Immature natural killer cell (primary cell): ENCODE measurements at regions not wholly inside any gene's neighbourhood (a gene's known extent, or its start where the extent isn't known, plus 50 kb on each side); places are given as distances from the start of the nearest gene placed in this dataset.
A peak's percentile ranks its signal among the peaks of the same experiment; 100 is the strongest.

Experiments used
- DNase-seq, 3 donors: peaks; one replicate each; pipeline ENCODE4 v3.0.0; 2022; ENCODE audit warnings: mixed read lengths in 1 of 3
- H3K27ac Mint-ChIP-seq, 6 donors: one replicate each; pipeline ENCODE4 v1.8.0; 2020; ENCODE audit warnings: mixed read lengths in 6 of 6, mild to moderate bottlenecking in 5 of 6, inconsistent platforms in 4 of 6, moderate library complexity in 3 of 6
- H3K27me3 Mint-ChIP-seq, 3 donors: one replicate each; pipeline ENCODE4 v1.8.0; 2020 to 2021; ENCODE audit warnings: low read depth in 3 of 3, mild to moderate bottlenecking in 3 of 3, mixed read lengths in 3 of 3, moderate library complexity in 3 of 3, inconsistent platforms in 1 of 3
- H3K36me3 Mint-ChIP-seq, 3 donors: one replicate each; pipeline ENCODE4 v1.8.0; 2020; ENCODE audit warnings: mixed read lengths in 3 of 3, inconsistent platforms in 2 of 3, mild to moderate bottlenecking in 2 of 3
- H3K4me1 Mint-ChIP-seq, 2 donors: one replicate each; pipeline ENCODE4 v1.8.0; 2020; ENCODE audit warnings: inconsistent platforms in 2 of 2, mild to moderate bottlenecking in 2 of 2, mixed read lengths in 2 of 2, moderate library complexity in 1 of 2
- H3K4me3 Mint-ChIP-seq, 5 donors: one replicate each; pipeline ENCODE4 v1.8.0; 2020; ENCODE audit warnings: mild to moderate bottlenecking in 5 of 5, mixed read lengths in 5 of 5, inconsistent platforms in 3 of 5, moderate library complexity in 3 of 5
- H3K9me3 Mint-ChIP-seq, 6 donors: one replicate each; pipeline ENCODE4 v1.8.0; 2020; ENCODE audit warnings: mild to moderate bottlenecking in 6 of 6, mixed read lengths in 6 of 6, inconsistent platforms in 4 of 6, moderate library complexity in 3 of 6

DNA sequence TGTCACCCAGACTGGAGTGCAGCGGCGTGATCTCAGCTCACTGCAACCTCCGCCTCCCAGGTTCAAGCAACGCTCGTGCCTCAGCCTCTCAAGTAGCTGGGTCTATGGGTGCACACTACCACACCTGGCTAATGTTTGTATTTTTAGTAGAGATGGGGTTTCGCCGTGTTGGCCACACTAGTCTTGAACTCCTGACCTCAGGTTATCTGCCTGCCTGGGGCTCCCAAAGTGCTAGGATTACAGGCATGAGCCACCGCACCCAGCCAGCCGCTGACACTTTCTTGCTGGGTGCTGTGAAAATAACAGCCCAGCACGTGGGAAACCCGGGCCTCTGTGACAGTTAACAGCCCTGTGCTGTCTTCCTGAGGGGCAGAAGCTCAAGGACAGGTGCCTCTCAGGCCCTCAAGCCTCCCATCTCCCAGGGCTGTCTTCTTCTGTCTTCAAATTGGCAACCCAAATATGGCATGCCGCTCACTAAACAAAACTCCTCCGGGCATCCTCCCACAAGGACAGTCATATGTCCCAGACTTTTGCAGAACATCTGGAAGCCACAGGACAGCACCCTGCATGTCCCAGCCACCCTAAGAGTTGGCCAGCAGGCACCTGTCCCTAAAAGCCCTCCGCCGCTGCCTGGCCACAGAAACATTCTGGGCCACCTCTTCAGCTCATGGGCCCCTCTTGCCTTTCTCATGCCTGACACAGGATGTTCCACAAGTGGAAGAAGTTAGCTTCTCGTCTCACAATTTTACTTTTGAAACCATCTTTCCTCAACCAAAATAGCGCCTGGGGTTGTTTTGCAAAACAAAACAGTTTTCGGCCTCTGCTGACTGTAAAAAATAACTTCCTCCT is 233.6 kb downstream of the SYK start:
- peaks cover 2 to 11% (median 9%) of the 10 kb centered on the region in 3 donors for H3K27me3 Mint-ChIP-seq
- DNase-seq: peak in 1 of 3 donors; percentile 8

DNA sequence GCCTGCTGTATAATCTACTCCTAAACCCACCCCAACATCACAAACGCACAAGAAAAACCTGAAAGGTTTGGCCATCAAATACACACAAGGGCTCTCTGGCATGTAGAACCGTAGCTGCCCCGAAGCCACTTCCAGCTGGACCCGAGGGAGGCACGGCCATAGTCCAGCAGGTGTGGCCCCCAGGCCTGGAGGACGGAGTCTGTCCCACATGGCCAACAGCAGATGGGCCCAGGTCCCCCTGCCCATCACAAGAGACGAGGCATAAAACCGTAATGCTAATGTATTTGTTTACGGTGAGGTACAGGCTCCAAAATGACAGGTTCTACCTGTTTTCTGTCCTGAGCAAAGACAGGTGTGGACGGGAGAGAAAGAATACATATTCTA is 234.2 kb downstream of the SYK start:
- DNase-seq: no peak
- H3K4me1 Mint-ChIP-seq: peaks cover 47 to 54% of the 10 kb centered on the region in 2 donors
- peak overlapping the region in 3 of 6 donors; percentile 2 to 69 (median 23) for H3K27ac Mint-ChIP-seq
- peaks cover 0 to 2% (median 0%) of the 10 kb centered on the region in 6 donors for H3K9me3 Mint-ChIP-seq
- H3K36me3 Mint-ChIP-seq: no peaks in the 10 kb centered on the region
- peak overlapping the region in 1 of 5 donors; percentile 2 for H3K4me3 Mint-ChIP-seq
- H3K27me3 Mint-ChIP-seq: peaks cover 4 to 11% (median 9%) of the 10 kb centered on the region in 3 donors

More for the DNA sequence above, 233.6 kb downstream of the SYK start:
- Mint-ChIP-seq H3K36me3 (no peaks in the 10 kb centered on the region), H3K9me3 (peaks cover 0 to 2% (median 0%) of the 10 kb centered on the region in 6 donors), H3K27ac (peak overlapping the region in 5 of 6 donors; percentile 2 to 69 (median 23)), H3K4me3 (peak overlapping the region in 1 of 5 donors; percentile 52), H3K4me1 (peaks cover 41 to 47% of the 10 kb centered on the region in 2 donors)

- no peak for DNase-seq
- H3K27me3 Mint-ChIP-seq: peaks cover 6 to 9% (median 9%) of the 10 kb centered on the region in 3 donors
These were observed 234.7 kb downstream of the SYK start for GRCh38 chr9:91036356-91036755.

GRCh38 chr9:91036826-91037510 is 235.3 kb downstream of the SYK start:
- DNase-seq: peak; percentile 46 to 65 (median 57)
- peak overlapping the region in 1 of 6 donors; percentile 23 for H3K27ac Mint-ChIP-seq
- H3K27me3 Mint-ChIP-seq: peaks cover 6 to 9% (median 7%) of the 10 kb centered on the region in 3 donors
- no peaks in the 10 kb centered on the region for H3K36me3 Mint-ChIP-seq
- H3K4me1 Mint-ChIP-seq: peaks cover 48 to 57% of the 10 kb centered on the region in 2 donors
- H3K4me3 Mint-ChIP-seq: peak overlapping the region; percentile 24 to 68 (median 66)
- peaks cover 0 to under 1% (median 0%) of the 10 kb centered on the region in 6 donors for H3K9me3 Mint-ChIP-seq

More at GRCh38 chr9:91036356-91036755, 234.7 kb downstream of the SYK start:
- Mint-ChIP-seq H3K36me3 (no peaks in the 10 kb centered on the region), H3K9me3 (peaks cover 0 to 2% (median 0%) of the 10 kb centered on the region in 6 donors), H3K4me3 (peak overlapping the region in 1 of 5 donors; percentile 24), H3K4me1 (peaks cover 48 to 57% of the 10 kb centered on the region in 2 donors), H3K27ac (peak overlapping the region in 1 of 6 donors; percentile 10)

- Mint-ChIP-seq H3K36me3 (no peaks in the 10 kb centered on the region), H3K4me3 (peak overlapping the region; percentile 22 to 68 (median 66)), H3K4me1 (peaks cover 48 to 57% of the 10 kb centered on the region in 2 donors), H3K27me3 (peaks cover 6 to 9% (median 7%) of the 10 kb centered on the region in 3 donors), H3K9me3 (no peaks in the 10 kb centered on the region), H3K27ac (peak overlapping the region in 3 of 6 donors; percentile 23 to 73 (median 24))
- no peak for DNase-seq
These were observed 236.2 kb downstream of the SYK start for GRCh38 chr9:91037511-91038482.

DNA sequence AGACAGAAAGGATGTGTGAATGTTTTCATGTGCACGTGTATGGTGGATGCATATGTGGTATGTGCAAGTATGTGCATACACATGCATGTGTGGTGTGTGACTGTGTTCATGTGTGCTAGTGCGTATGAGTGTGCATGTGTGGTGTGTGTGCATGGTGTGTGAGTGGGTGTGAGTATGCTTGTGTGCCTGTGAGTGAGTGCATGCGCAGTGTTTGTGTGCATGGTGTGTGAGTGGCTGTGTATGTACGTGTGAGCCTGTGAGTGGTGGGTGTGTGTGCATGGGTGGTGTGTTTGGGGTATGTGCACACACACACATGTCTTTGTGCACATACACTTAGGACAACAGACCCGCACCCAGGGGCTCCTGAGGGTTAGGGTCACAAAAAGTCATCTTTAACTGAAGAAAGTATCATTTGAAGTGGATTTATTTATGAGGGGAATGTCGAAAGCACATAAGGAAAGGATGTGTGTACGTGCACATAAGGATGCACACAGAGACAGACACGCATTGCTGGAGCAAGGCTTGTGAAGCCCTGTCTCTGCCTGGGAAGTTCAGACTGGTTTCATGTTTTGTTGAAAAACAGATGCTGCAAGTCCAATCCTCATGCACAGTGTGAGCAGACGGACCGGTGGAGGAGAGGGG is 237.0 kb downstream of the SYK start:
- H3K27ac Mint-ChIP-seq: no peak overlapping the region
- H3K4me3 Mint-ChIP-seq: no peak overlapping the region
- H3K27me3 Mint-ChIP-seq: peaks cover 6 to 10% (median 7%) of the 10 kb centered on the region in 3 donors
- H3K9me3 Mint-ChIP-seq: no peaks in the 10 kb centered on the region
- peaks cover 48 to 57% of the 10 kb centered on the region in 2 donors for H3K4me1 Mint-ChIP-seq
- no peak for DNase-seq
- no peaks in the 10 kb centered on the region for H3K36me3 Mint-ChIP-seq

DNA sequence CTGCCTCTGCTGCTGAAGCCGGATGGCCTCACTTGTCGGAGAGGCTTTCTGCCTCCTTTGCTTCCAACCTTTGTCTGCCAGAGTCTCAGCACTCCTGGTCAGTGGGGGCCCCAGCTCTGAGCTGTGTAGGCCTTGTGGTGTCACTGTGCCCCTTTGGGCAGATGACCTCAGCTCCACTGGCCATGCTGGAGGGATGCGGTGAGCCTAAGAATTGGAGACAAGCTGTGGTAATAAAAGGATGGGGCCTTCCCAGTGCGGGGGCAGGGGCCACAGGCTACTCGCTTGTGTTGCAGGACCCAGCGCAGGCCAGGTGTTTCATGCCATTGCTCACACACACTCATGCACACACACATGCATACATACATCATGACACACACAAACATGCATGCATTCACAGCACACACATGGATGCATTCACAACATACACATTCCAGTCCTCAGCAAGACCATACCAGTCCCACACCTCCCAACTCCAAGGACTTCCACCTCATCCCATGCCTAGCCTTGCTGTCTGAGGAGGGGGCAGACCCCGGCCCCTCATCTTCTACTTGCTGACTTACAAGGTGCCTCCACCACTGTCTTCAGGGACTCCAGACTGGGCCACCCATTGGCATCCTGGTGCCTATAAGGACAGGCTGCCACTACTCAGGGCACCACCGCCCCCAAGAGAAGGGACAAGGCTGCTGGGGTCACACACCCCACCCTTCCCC is 237.7 kb downstream of the SYK start:
- Mint-ChIP-seq H3K4me3 (peak overlapping the region in 2 of 5 donors; percentile 1 to 60), H3K9me3 (no peaks in the 10 kb centered on the region), H3K27me3 (peaks cover 6 to 10% (median 7%) of the 10 kb centered on the region in 3 donors), H3K4me1 (peaks cover 48 to 57% of the 10 kb centered on the region in 2 donors), H3K27ac (peak overlapping the region in 1 of 6 donors; percentile 13), H3K36me3 (no peaks in the 10 kb centered on the region)
- no peak for DNase-seq

DNA sequence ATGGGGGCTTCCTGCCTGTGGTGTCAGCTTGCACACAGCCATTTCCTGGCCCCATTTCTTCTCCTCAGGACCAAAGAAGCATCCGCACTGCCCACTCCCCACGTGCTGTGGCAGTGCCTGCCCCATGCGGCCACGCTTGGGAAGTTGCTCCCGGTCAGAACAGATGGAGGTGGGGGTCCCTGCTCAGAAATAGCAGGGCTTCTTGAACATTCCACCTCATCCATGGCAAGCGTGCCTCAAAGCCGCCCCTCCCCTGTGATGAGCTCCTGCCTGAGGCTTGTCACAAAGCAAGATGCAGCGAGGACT is 238.2 kb downstream of the SYK start:
- no peak for DNase-seq
- Mint-ChIP-seq H3K4me1 (peaks cover 47 to 57% of the 10 kb centered on the region in 2 donors), H3K36me3 (no peaks in the 10 kb centered on the region), H3K4me3 (peak overlapping the region in 3 of 5 donors; percentile 10 to 60 (median 15)), H3K27ac (peak overlapping the region in 4 of 6 donors; percentile 8 to 51 (median 28)), H3K9me3 (no peaks in the 10 kb centered on the region), H3K27me3 (peaks cover 6 to 10% (median 7%) of the 10 kb centered on the region in 3 donors)

DNA sequence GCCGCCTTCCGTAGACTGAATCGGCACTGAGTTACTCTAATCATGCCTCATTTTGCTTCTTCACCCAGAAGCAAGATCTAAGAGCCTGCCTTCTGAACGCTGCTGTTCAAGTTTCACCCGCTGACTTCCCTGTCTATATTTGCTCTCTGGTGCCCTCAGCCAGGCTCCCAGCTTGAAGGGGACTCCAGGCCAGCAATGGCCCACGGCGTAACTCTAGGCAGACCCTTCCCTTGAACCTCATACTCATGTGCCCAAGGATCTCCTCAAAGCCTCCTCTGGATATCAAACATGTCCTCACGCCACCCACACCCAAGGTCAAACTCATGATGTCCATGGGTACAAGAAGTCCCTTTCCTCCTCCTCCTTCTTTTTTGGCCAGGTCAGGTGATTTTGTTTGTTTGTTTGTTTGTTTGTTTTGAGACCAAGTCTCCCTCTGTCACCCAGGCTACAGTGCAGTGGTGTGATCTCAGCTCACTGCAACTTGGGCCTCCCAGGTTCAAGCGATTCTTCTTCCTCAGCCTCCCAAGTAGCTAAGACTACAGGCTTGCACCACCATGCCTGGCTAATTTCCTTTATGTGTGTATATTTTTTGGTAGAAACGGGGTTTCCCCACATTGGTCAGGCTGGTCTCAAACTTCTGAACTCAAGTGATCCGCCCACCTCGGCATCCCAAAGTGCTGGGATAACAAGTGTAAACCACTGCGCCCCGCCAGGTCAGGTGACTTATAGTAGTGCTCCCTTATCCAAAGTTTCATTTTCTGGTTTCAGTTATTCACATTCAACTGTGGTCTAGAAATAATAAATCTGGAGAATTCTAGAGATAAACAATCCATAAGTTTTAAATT is 239.0 kb downstream of the SYK start:
- Mint-ChIP-seq H3K27me3 (peaks cover 4 to 10% (median 6%) of the 10 kb centered on the region in 3 donors), H3K9me3 (no peaks in the 10 kb centered on the region), H3K4me1 (peaks cover 39 to 51% of the 10 kb centered on the region in 2 donors), H3K36me3 (no peaks in the 10 kb centered on the region), H3K27ac (peak overlapping the region in 3 of 6 donors; percentile 20 to 37 (median 32)), H3K4me3 (no peak overlapping the region)
- no peak for DNase-seq

DNA sequence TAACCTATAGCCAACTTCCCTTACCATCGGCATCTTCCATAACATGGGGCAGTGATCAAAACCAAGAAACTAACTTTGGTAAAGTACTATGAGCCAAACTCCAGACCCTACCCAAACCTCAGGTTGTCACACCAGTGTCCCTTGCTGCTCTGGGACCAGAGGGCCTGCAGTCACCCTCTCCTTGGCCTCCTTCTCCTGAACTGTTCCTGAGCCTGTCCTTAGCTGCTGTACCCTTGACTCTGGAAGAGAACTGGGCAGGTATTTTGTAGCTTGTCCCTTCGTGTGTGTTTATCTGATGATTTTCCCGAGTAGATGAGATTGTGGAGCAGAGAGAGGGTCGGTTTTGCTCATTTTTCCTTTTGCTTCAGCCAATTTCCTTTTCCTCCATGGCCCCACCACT is 240.4 kb downstream of the SYK start:
- H3K36me3 Mint-ChIP-seq: no peaks in the 10 kb centered on the region
- no peaks in the 10 kb centered on the region for H3K9me3 Mint-ChIP-seq
- H3K4me3 Mint-ChIP-seq: no peak overlapping the region
- peaks cover 34 to 40% of the 10 kb centered on the region in 2 donors for H3K4me1 Mint-ChIP-seq
- peaks cover 0 to 6% (median 6%) of the 10 kb centered on the region in 3 donors for H3K27me3 Mint-ChIP-seq
- peak overlapping the region in 2 of 6 donors; percentile 1 to 13 for H3K27ac Mint-ChIP-seq
- no peak for DNase-seq

DNA sequence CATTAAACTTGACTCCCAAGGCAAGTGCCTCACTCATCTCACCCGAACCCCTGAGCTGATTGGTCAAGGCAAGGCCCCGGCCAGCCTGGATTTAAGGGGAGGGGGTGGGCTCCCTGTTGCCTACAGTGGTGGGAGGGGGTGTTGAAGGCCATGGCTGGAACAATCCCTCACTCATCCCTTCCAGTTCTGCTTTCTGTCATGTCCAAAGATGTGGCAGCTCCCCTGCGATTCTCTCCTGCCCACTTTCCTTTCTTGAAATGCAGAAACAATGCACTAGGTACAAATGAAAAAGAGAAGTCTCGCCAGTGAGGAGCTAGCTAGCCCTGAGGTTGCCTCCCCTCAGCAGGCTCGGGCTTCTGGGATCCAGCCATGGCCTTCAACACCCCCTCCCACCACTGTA is 240.9 kb downstream of the SYK start:
- no peak for DNase-seq
- peaks cover 0 to 6% (median 2%) of the 10 kb centered on the region in 3 donors for H3K27me3 Mint-ChIP-seq
- no peaks in the 10 kb centered on the region for H3K9me3 Mint-ChIP-seq
- H3K4me3 Mint-ChIP-seq: no peak overlapping the region
- H3K27ac Mint-ChIP-seq: peak overlapping the region in 2 of 6 donors; percentile 1 to 13
- H3K36me3 Mint-ChIP-seq: no peaks in the 10 kb centered on the region
- peaks cover 30 to 38% of the 10 kb centered on the region in 2 donors for H3K4me1 Mint-ChIP-seq
